ENCODE measurements at regions not wholly inside any gene's neighbourhood (a gene's known extent, or its start where the extent isn't known, plus 50 kb on each side); places are given as distances from the start of the nearest gene placed in this dataset.

- Histone ChIP-seq H3K27ac (no peak overlapping the region), H3K36me3 (no peaks in the 10 kb centered on the region), H3K4me1 (no peaks in the 10 kb centered on the region), H3K4me3 (no peak overlapping the region), H3K27me3 (no peaks in the 10 kb centered on the region), H3K9me3 (no peaks in the 10 kb centered on the region)
- TF ChIP-seq CTCF (IDR thresholded peaks at IDR 0.05 in 4 of 5, conservative IDR thresholded peaks at IDR 0.05 in 1 of 5) (no peak), POLR2A (IDR thresholded peaks at IDR 0.05) (no peak)
- in situ Hi-C loops (cut with MboI; ENCODE audit: low sequenced_read_pairs in 4 of 4) (no loop called here), intact Hi-C loops (cut with DNase I; ENCODE audit: low total_unique reads) (no loop called here)
- ATAC-seq (no peak), DNase-seq (no peak)
These were observed 700.3 kb upstream of the TYRP1 start for GRCh38 chr9:11992866-11993265.

- H3K36me3 ChIP-seq: no peaks in the 10 kb centered on the region
- ATAC-seq: no peak
- no peak for DNase-seq
- TF ChIP-seq CTCF (IDR thresholded peaks at IDR 0.05 in 4 of 5, conservative IDR thresholded peaks at IDR 0.05 in 1 of 5) (no peak), POLR2A (IDR thresholded peaks at IDR 0.05) (no peak)
- no peaks in the 10 kb centered on the region for H3K27me3 ChIP-seq
- in situ Hi-C loops (cut with MboI; ENCODE audit: low sequenced_read_pairs in 4 of 4) (no loop called here), intact Hi-C loops (cut with DNase I; ENCODE audit: low total_unique reads) (no loop called here)
- peaks cover 0 to 4% (median 0%) of the 10 kb centered on the region in 3 donors for H3K9me3 ChIP-seq
- H3K4me3 ChIP-seq: no peak overlapping the region
- H3K4me1 ChIP-seq: no peaks in the 10 kb centered on the region
- no peak overlapping the region for H3K27ac ChIP-seq
These were observed 678.7 kb upstream of the TYRP1 start for GRCh38 chr9:12014488-12014887.

GRCh38 chr9:12054235-12054634 lies 639.0 kb upstream of the TYRP1 start:
- no peaks in the 10 kb centered on the region for H3K4me1 ChIP-seq
- no peak overlapping the region for H3K4me3 ChIP-seq
- in situ Hi-C loops (cut with MboI; ENCODE audit: low sequenced_read_pairs in 4 of 4): no loop called here
- no peak for DNase-seq
- H3K27ac ChIP-seq: no peak overlapping the region
- no peak for ATAC-seq
- intact Hi-C loops (cut with DNase I; ENCODE audit: low total_unique reads): no loop called here
- TF ChIP-seq POLR2A (IDR thresholded peaks at IDR 0.05) (no peak), CTCF (IDR thresholded peaks at IDR 0.05 in 4 of 5, conservative IDR thresholded peaks at IDR 0.05 in 1 of 5) (no peak)
- no peaks in the 10 kb centered on the region for H3K27me3 ChIP-seq
- no peaks in the 10 kb centered on the region for H3K36me3 ChIP-seq
- H3K9me3 ChIP-seq: no peaks in the 10 kb centered on the region

- Histone ChIP-seq H3K27ac (no peak overlapping the region), H3K4me3 (no peak overlapping the region), H3K36me3 (no peaks in the 10 kb centered on the region), H3K4me1 (no peaks in the 10 kb centered on the region), H3K27me3 (no peaks in the 10 kb centered on the region), H3K9me3 (no peaks in the 10 kb centered on the region)
- DNase-seq (no peak), ATAC-seq (no peak)
- intact Hi-C loops (cut with DNase I; ENCODE audit: low total_unique reads): no loop called here
- TF ChIP-seq POLR2A (IDR thresholded peaks at IDR 0.05) (no peak), CTCF (IDR thresholded peaks at IDR 0.05 in 4 of 5, conservative IDR thresholded peaks at IDR 0.05 in 1 of 5) (no peak)
- in situ Hi-C loops (cut with MboI; ENCODE audit: low sequenced_read_pairs in 4 of 4): no loop called here
These were observed 636.3 kb upstream of the TYRP1 start for GRCh38 chr9:12056874-12057273.

GRCh38 chr9:12060067-12060466 lies 633.1 kb upstream of the TYRP1 start:
- no peaks in the 10 kb centered on the region for H3K4me1 ChIP-seq
- H3K4me3 ChIP-seq: no peak overlapping the region
- ATAC-seq: no peak
- in situ Hi-C loops (cut with MboI; ENCODE audit: low sequenced_read_pairs in 4 of 4) (no loop called here), intact Hi-C loops (cut with DNase I; ENCODE audit: low total_unique reads) (no loop called here)
- no peaks in the 10 kb centered on the region for H3K9me3 ChIP-seq
- DNase-seq: no peak
- no peak overlapping the region for H3K27ac ChIP-seq
- TF ChIP-seq CTCF (IDR thresholded peaks at IDR 0.05 in 4 of 5, conservative IDR thresholded peaks at IDR 0.05 in 1 of 5) (no peak), POLR2A (IDR thresholded peaks at IDR 0.05) (no peak)
- H3K27me3 ChIP-seq: no peaks in the 10 kb centered on the region
- no peaks in the 10 kb centered on the region for H3K36me3 ChIP-seq
